GM18505 (cell line): ENCODE measurements at regions not wholly inside any gene's neighbourhood (a gene's known extent, or its start where the extent isn't known, plus 50 kb on each side); places are given as distances from the start of the nearest gene placed in this dataset.

Experiments used
- ATAC-seq: cut with Tn5 transposase; IDR thresholded peaks from one replicate; pipeline ENCODE4 v1.9.1; 2021; ENCODE audit not compliant: unreplicated experiment
- POLR2A ChIP-seq: IDR thresholded peaks from 4 replicates; pipeline ENCODE4 v1.6.1; 2011; ENCODE audit warnings: borderline replicate concordance; ENCODE audit not compliant: insufficient read depth, insufficient read length; ENCODE audit errors: extremely low read depth

GRCh38 chr12:20184514-20184913 is 183.8 kb upstream of the PDE3A start:
- ATAC-seq: no peak
- no peak for TF ChIP-seq POLR2A

- ATAC-seq: no peak
- TF ChIP-seq POLR2A: no peak
Measured at GRCh38 chr12:20187456-20187855, 180.9 kb upstream of the PDE3A start.

GRCh38 chr12:20188930-20189653 is 179.2 kb upstream of the PDE3A start:
- no peak for ATAC-seq
- TF ChIP-seq POLR2A: no peak

GRCh38 chr12:20189767-20190166 is 178.6 kb upstream of the PDE3A start:
- no peak for TF ChIP-seq POLR2A
- no peak for ATAC-seq

GRCh38 chr12:20194171-20194570 is 174.2 kb upstream of the PDE3A start:
- no peak for ATAC-seq
- no peak for TF ChIP-seq POLR2A

GRCh38 chr12:20196767-20197166 is 171.6 kb upstream of the PDE3A start:
- ATAC-seq: no peak
- TF ChIP-seq POLR2A: no peak

GRCh38 chr12:20197411-20197810 is 170.9 kb upstream of the PDE3A start:
- TF ChIP-seq POLR2A: no peak
- no peak for ATAC-seq

- TF ChIP-seq POLR2A: no peak
- no peak for ATAC-seq
Measured at GRCh38 chr12:20199780-20200179, 168.6 kb upstream of the PDE3A start.

- no peak for ATAC-seq
- no peak for TF ChIP-seq POLR2A
Measured at GRCh38 chr12:20201733-20202132, 166.6 kb upstream of the PDE3A start.

GRCh38 chr12:20205854-20206253 is 162.5 kb upstream of the PDE3A start:
- TF ChIP-seq POLR2A: no peak
- no peak for ATAC-seq

- TF ChIP-seq POLR2A: no peak
- ATAC-seq: no peak
Measured at GRCh38 chr12:20206410-20206809, 161.9 kb upstream of the PDE3A start.

GRCh38 chr12:20210621-20211215 is 157.6 kb upstream of the PDE3A start:
- ATAC-seq: no peak
- TF ChIP-seq POLR2A: no peak

- no peak for TF ChIP-seq POLR2A
- ATAC-seq: no peak
Measured at GRCh38 chr12:20211541-20211940, 156.8 kb upstream of the PDE3A start.

GRCh38 chr12:20211981-20212421 is 156.3 kb upstream of the PDE3A start:
- no peak for ATAC-seq
- no peak for TF ChIP-seq POLR2A
